ENCODE measurements at regions not wholly inside any gene's neighbourhood (a gene's known extent, or its start where the extent isn't known, plus 50 kb on each side); places are given as distances from the start of the nearest gene placed in this dataset.

DNA sequence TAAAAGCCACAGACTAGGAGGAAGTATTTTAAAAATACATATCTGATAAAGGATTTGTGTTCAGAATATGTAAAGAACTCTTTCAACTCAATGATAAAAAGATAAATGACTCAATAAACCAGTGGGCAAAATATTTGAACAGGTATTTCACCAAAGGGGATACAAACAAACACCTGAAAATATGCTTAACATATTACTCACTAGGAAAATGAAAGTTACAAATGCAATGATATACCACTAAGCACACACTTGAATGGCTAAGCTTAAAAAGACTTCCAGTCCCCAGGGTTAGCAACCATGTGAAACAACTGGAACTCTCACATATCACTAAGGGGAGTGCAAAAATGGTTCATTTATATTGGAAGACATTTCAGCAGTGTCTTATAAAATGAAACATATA is 131.6 kb downstream of the SLIT2 start:
- TF ChIP-seq, protein P1, sequence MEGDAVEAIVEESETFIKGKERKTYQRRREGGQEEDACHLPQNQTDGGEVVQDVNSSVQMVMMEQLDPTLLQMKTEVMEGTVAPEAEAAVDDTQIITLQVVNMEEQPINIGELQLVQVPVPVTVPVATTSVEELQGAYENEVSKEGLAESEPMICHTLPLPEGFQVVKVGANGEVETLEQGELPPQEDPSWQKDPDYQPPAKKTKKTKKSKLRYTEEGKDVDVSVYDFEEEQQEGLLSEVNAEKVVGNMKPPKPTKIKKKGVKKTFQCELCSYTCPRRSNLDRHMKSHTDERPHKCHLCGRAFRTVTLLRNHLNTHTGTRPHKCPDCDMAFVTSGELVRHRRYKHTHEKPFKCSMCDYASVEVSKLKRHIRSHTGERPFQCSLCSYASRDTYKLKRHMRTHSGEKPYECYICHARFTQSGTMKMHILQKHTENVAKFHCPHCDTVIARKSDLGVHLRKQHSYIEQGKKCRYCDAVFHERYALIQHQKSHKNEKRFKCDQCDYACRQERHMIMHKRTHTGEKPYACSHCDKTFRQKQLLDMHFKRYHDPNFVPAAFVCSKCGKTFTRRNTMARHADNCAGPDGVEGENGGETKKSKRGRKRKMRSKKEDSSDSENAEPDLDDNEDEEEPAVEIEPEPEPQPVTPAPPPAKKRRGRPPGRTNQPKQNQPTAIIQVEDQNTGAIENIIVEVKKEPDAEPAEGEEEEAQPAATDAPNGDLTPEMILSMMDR (IDR thresholded peaks at IDR 0.05; ENCODE audit: low read depth, low read length) = no peak
- DNase-seq = no peak
- Histone ChIP-seq H3K27me3 (peaks cover 27% of the 10 kb centered on the region), H3K4me3 (ENCODE audit: low read depth, low read length) (no peak overlapping the region), H3K36me3 (no peaks in the 10 kb centered on the region), H3K4me1 (no peaks in the 10 kb centered on the region), H3K9me3 (no peaks in the 10 kb centered on the region)

DNA sequence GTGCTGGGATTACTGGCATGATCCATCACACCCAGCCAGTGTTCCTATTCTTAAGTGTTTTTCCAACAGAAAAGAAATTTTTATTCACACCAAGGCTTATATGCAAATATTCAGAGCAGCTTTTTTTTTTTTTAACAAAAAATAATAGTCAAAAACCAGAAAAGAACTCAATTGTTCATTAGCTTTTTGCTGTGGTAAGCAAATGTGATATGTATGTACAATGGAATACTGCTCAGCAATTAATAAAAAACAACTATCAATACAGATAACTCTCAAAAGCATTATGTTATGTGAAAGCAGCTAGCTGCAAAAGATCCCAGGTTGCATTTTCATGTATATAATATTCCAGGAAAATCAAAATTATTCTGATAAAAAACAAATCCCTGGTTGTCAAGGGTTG is 132.3 kb downstream of the SLIT2 start:
- no peak overlapping the region for H3K4me3 ChIP-seq (ENCODE audit: low read depth, low read length)
- DNase-seq = no peak
- no peaks in the 10 kb centered on the region for H3K9me3 ChIP-seq
- H3K36me3 ChIP-seq = no peaks in the 10 kb centered on the region
- peaks cover 28% of the 10 kb centered on the region for H3K27me3 ChIP-seq
- H3K4me1 ChIP-seq = no peaks in the 10 kb centered on the region
- TF ChIP-seq, protein P1 (IDR thresholded peaks at IDR 0.05; ENCODE audit: low read depth, low read length) = no peak

DNA sequence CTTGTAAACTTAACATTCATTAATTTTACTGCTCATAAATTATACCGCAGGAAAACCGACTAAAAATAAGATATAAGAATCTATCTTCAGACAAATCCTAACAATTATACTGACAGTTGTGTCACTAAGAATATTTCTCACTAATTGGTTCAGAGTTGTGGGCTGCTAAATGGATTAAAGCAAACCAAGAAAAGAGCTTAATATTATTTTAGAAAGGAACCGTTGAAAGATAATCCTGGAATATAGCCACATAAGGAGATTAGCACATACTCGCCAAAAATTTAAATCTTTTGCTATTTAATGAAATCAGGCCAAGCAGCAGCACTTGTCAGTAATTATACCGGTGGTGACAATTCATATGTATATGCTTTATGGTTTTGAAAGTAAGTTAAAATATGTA is 132.8 kb downstream of the SLIT2 start:
- Histone ChIP-seq H3K4me3 (ENCODE audit: low read depth, low read length) (no peak overlapping the region), H3K9me3 (no peaks in the 10 kb centered on the region), H3K4me1 (no peaks in the 10 kb centered on the region), H3K27me3 (peaks cover 28% of the 10 kb centered on the region), H3K36me3 (no peaks in the 10 kb centered on the region)
- DNase-seq = no peak
- TF ChIP-seq, protein P1 (IDR thresholded peaks at IDR 0.05; ENCODE audit: low read depth, low read length) = no peak

DNA sequence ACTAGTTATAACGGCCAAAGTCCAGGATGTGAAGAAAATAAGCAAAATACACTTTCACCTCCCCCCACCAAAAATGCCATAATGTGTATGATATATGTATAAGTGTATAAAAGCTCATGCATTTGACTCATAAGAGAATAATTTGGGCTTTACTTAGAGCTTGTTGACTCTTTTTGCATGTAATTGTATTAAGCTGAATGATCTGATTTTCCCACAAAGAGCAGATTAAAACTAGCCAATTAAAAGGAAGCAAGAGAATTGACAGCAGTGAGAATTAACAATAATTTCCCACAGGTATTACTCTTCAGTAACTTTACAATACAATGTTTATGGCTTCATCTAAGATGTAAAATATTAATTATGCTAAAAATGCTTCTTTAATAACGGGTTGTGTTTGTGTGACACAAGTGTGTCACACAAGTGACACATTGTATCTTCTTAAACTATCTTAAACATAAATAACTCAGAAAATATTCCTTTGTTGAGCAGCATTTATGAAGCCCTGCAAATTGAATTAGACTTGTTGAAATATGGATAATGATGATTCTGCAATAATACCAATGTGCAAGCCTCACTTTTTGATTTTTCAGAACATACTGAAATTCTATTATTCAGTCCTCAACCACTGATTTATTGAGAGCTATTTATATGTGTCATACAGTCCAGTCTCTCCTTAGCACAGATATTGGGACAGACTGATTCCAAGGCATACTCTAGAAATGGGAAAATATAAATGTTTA is 134.5 kb downstream of the SLIT2 start:
- Histone ChIP-seq H3K4me1 (no peaks in the 10 kb centered on the region), H3K27me3 (peaks cover 25% of the 10 kb centered on the region), H3K4me3 (ENCODE audit: low read depth, low read length) (no peak overlapping the region), H3K36me3 (no peaks in the 10 kb centered on the region), H3K9me3 (no peaks in the 10 kb centered on the region)
- TF ChIP-seq, protein P1 (IDR thresholded peaks at IDR 0.05; ENCODE audit: low read depth, low read length) = no peak
- no peak for DNase-seq

DNA sequence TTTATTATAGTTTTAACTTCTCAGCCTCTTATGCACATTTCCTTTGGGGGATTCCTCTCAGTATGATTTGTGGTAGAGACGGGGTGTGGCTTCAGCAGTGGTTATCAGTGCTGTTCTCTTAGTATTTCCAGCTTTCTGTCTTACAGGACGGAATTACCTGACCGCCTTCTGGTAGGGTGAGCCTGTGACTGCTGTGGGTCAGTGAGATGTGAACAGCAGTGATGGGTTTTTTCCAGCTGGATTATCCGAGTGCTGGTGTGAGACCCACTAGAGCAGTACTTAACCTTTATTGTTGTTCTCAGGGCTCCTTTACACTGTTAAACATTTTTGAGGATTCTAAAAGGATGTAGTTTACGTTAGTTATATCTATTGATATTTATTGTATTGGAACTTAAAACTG is 135.2 kb downstream of the SLIT2 start:
- Histone ChIP-seq H3K36me3 (no peaks in the 10 kb centered on the region), H3K9me3 (no peaks in the 10 kb centered on the region), H3K27me3 (peaks cover 27% of the 10 kb centered on the region), H3K4me1 (no peaks in the 10 kb centered on the region), H3K4me3 (ENCODE audit: low read depth, low read length) (no peak overlapping the region)
- TF ChIP-seq, protein P1 (IDR thresholded peaks at IDR 0.05; ENCODE audit: low read depth, low read length) = no peak
- DNase-seq = no peak

DNA sequence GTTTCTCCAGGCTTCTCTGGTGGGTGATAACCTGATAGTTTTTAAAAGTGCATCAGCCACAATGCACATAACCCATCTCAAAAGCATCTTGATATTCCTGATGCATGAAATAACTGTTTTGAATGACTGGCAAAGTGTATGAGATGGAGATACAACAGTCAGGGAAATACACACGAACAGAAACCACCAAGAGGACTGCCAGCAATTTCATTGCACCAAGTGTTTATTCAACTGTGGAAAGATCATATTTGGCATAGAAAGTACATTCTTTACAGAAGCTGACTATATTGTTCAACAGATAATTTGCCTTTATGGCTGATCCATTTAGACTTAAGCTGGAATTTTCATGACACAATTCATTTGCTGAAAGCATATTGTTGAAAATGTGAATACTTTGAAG is 139.5 kb downstream of the SLIT2 start:
- H3K27me3 ChIP-seq = peaks cover 37% of the 10 kb centered on the region
- no peak overlapping the region for H3K4me3 ChIP-seq (ENCODE audit: low read depth, low read length)
- no peaks in the 10 kb centered on the region for H3K4me1 ChIP-seq
- no peaks in the 10 kb centered on the region for H3K36me3 ChIP-seq
- no peak for DNase-seq
- TF ChIP-seq, protein P1 (IDR thresholded peaks at IDR 0.05; ENCODE audit: low read depth, low read length) = no peak
- no peaks in the 10 kb centered on the region for H3K9me3 ChIP-seq
